AG09309 (cell line): ENCODE measurements at regions not wholly inside any gene's neighbourhood (a gene's known extent, or its start where the extent isn't known, plus 50 kb on each side); places are given as distances from the start of the nearest gene placed in this dataset.

Experiments used
- DNase-seq: peaks from one replicate; pipeline ENCODE4 v3.0.0-alpha.2; 2010; ENCODE audit warnings: low read depth
- H3K4me3 ChIP-seq: 2 replicates; pipeline ENCODE4 v1.5.1; 2011; ENCODE audit warnings: mild to moderate bottlenecking, low read depth, low read length, moderate library complexity; ENCODE audit not compliant: control insufficient read depth
- CTCF ChIP-seq: IDR thresholded peaks from 2 replicates; pipeline ENCODE4 v1.5.1; 2011; ENCODE audit warnings: mild to moderate bottlenecking, low read depth, low read length, inconsistent platforms; ENCODE audit not compliant: insufficient read depth, control insufficient read depth; ENCODE audit errors: missing control alignments

GRCh38 chr5:176157656-176158055, 80.6 kb upstream of the SIMC1 start:
- no peak overlapping the region for H3K4me3 ChIP-seq
- TF ChIP-seq CTCF = no peak
- peak; percentile 32 for DNase-seq

- no peak for DNase-seq
- TF ChIP-seq CTCF = no peak
- H3K4me3 ChIP-seq = no peak overlapping the region
These were observed 76.8 kb upstream of the SIMC1 start for GRCh38 chr5:176161431-176161830.

GRCh38 chr5:176162198-176162597, 76.0 kb upstream of the SIMC1 start:
- H3K4me3 ChIP-seq = no peak overlapping the region
- DNase-seq = no peak
- no peak for TF ChIP-seq CTCF

- no peak for DNase-seq
- H3K4me3 ChIP-seq = no peak overlapping the region
- TF ChIP-seq CTCF = no peak
These were observed 75.3 kb upstream of the SIMC1 start for GRCh38 chr5:176162888-176163287.

GRCh38 chr5:176166427-176166826, 71.8 kb upstream of the SIMC1 start:
- H3K4me3 ChIP-seq = no peak overlapping the region
- TF ChIP-seq CTCF = no peak
- no peak for DNase-seq

- no peak overlapping the region for H3K4me3 ChIP-seq
- no peak for TF ChIP-seq CTCF
- DNase-seq = no peak
These were observed 70.4 kb upstream of the SIMC1 start for GRCh38 chr5:176167800-176168199.
